ENCODE measurements at regions not wholly inside any gene's neighbourhood (a gene's known extent, or its start where the extent isn't known, plus 50 kb on each side); places are given as distances from the start of the nearest gene placed in this dataset.

GRCh38 chr1:56216218-56216617 lies 363.1 kb downstream of the PLPP3 start:
- H3K9me3 ChIP-seq (ENCODE audit: insufficient read depth, low read length), result no peaks in the 10 kb centered on the region
- H3K79me2 ChIP-seq (ENCODE audit: low read length), result no peaks in the 10 kb centered on the region
- no peaks in the 10 kb centered on the region for H4K20me1 ChIP-seq (ENCODE audit: insufficient read depth, low read length)
- H3K4me3 ChIP-seq (ENCODE audit: low read length), result no peak overlapping the region
- TF ChIP-seq EZH2phosphoT487 (IDR thresholded peaks at IDR 0.05; ENCODE audit: low read depth), result no peak
- TF ChIP-seq CTCF (IDR thresholded peaks at IDR 0.05; ENCODE audit: low read depth, low read length), result no peak
- no peaks in the 10 kb centered on the region for H3K27me3 ChIP-seq (ENCODE audit: low read depth, low read length)
- no peak overlapping the region for H3K4me2 ChIP-seq (ENCODE audit: low read length)
- no peak overlapping the region for H2AFZ ChIP-seq (ENCODE audit: low read depth, low read length)
- H3K4me1 ChIP-seq (ENCODE audit: low read length), result no peaks in the 10 kb centered on the region
- H3K9ac ChIP-seq (ENCODE audit: low read length), result no peak overlapping the region
- H3K36me3 ChIP-seq (replicated peaks; ENCODE audit: low read depth, low read length), result no peaks in the 10 kb centered on the region
- no peak overlapping the region for H3K27ac ChIP-seq (ENCODE audit: low read length)

GRCh38 chr1:56215771-56216170 lies 363.6 kb downstream of the PLPP3 start:
- Histone ChIP-seq H3K4me3 (ENCODE audit: low read length) (no peak overlapping the region), H2AFZ (ENCODE audit: low read depth, low read length) (no peak overlapping the region), H3K4me2 (ENCODE audit: low read length) (no peak overlapping the region), H3K9ac (ENCODE audit: low read length) (no peak overlapping the region), H4K20me1 (ENCODE audit: insufficient read depth, low read length) (no peaks in the 10 kb centered on the region), H3K9me3 (ENCODE audit: insufficient read depth, low read length) (no peaks in the 10 kb centered on the region), H3K36me3 (replicated peaks; ENCODE audit: low read depth, low read length) (no peaks in the 10 kb centered on the region), H3K27me3 (ENCODE audit: low read depth, low read length) (no peaks in the 10 kb centered on the region), H3K27ac (ENCODE audit: low read length) (no peak overlapping the region), H3K4me1 (ENCODE audit: low read length) (no peaks in the 10 kb centered on the region), H3K79me2 (ENCODE audit: low read length) (no peaks in the 10 kb centered on the region)
- TF ChIP-seq CTCF (IDR thresholded peaks at IDR 0.05; ENCODE audit: low read depth, low read length) (no peak), EZH2phosphoT487 (IDR thresholded peaks at IDR 0.05; ENCODE audit: low read depth) (no peak)

GRCh38 chr1:56215086-56215485 lies 364.3 kb downstream of the PLPP3 start:
- Histone ChIP-seq H3K27me3 (ENCODE audit: low read depth, low read length) (no peaks in the 10 kb centered on the region), H3K9ac (ENCODE audit: low read length) (no peak overlapping the region), H3K27ac (ENCODE audit: low read length) (no peak overlapping the region), H3K79me2 (ENCODE audit: low read length) (no peaks in the 10 kb centered on the region), H3K36me3 (replicated peaks; ENCODE audit: low read depth, low read length) (no peaks in the 10 kb centered on the region), H2AFZ (ENCODE audit: low read depth, low read length) (no peak overlapping the region), H3K4me3 (ENCODE audit: low read length) (no peak overlapping the region), H3K4me1 (ENCODE audit: low read length) (no peaks in the 10 kb centered on the region), H3K4me2 (ENCODE audit: low read length) (no peak overlapping the region), H3K9me3 (ENCODE audit: insufficient read depth, low read length) (no peaks in the 10 kb centered on the region), H4K20me1 (ENCODE audit: insufficient read depth, low read length) (no peaks in the 10 kb centered on the region)
- no peak for TF ChIP-seq EZH2phosphoT487 (IDR thresholded peaks at IDR 0.05; ENCODE audit: low read depth)
- no peak for TF ChIP-seq CTCF (IDR thresholded peaks at IDR 0.05; ENCODE audit: low read depth, low read length)

- Histone ChIP-seq H3K27me3 (ENCODE audit: low read depth, low read length) (no peaks in the 10 kb centered on the region), H3K4me2 (ENCODE audit: low read length) (no peak overlapping the region), H4K20me1 (ENCODE audit: insufficient read depth, low read length) (no peaks in the 10 kb centered on the region), H3K27ac (ENCODE audit: low read length) (no peak overlapping the region), H3K79me2 (ENCODE audit: low read length) (no peaks in the 10 kb centered on the region), H2AFZ (ENCODE audit: low read depth, low read length) (no peak overlapping the region), H3K4me3 (ENCODE audit: low read length) (no peak overlapping the region), H3K4me1 (ENCODE audit: low read length) (no peaks in the 10 kb centered on the region), H3K9me3 (ENCODE audit: insufficient read depth, low read length) (no peaks in the 10 kb centered on the region), H3K9ac (ENCODE audit: low read length) (no peak overlapping the region), H3K36me3 (replicated peaks; ENCODE audit: low read depth, low read length) (no peaks in the 10 kb centered on the region)
- TF ChIP-seq EZH2phosphoT487 (IDR thresholded peaks at IDR 0.05; ENCODE audit: low read depth), result no peak
- TF ChIP-seq CTCF (IDR thresholded peaks at IDR 0.05; ENCODE audit: low read depth, low read length), result no peak
Observed at GRCh38 chr1:56213068-56213467, 366.3 kb downstream of the PLPP3 start.

Data from OCI-LY3 (cell line).